Loucy (cell line): ENCODE measurements at regions not wholly inside any gene's neighbourhood (a gene's known extent, or its start where the extent isn't known, plus 50 kb on each side); places are given as distances from the start of the nearest gene placed in this dataset.
"Not testable (repeated sequence)": the region's sequence is repeated elsewhere in the genome, so short reads cannot be mapped to it uniquely, and the experiment has no call there.

Source experiments
- H2AFZ ChIP-seq: fragments of 200-600 bp; sonication (generic); 2 replicates; pipeline ENCODE4 v1.6.0; 2016; ENCODE audit warnings: antibody characterized with exemption, mild to moderate bottlenecking, low read length, moderate library complexity
- H3F3A ChIP-seq: fragments of 200-600 bp; 2 replicates; pipeline ENCODE4 v1.6.0; 2016; ENCODE audit warnings: antibody characterized with exemption, low read depth, mild to moderate bottlenecking
- H3K27me3 ChIP-seq: fragments of 200-600 bp; sonication (generic); 2 replicates; pipeline ENCODE4 v1.6.1; 2014; ENCODE audit warnings: low read length, mild to moderate bottlenecking; ENCODE audit not compliant: insufficient read depth, poor library complexity, severe bottlenecking
- H3K36me3 ChIP-seq: fragments of 200-600 bp; sonication (generic); 2 replicates; pipeline ENCODE4 v1.6.1; 2016; ENCODE audit warnings: low read length; ENCODE audit not compliant: insufficient read depth
- H3K4me1 ChIP-seq: fragments of 200-600 bp; sonication (generic); 2 replicates; pipeline ENCODE4 v1.5.1; 2014; ENCODE audit warnings: low read length, mild to moderate bottlenecking; ENCODE audit not compliant: insufficient read depth, poor library complexity, severe bottlenecking
- H3K4me2 ChIP-seq: fragments of 200-600 bp; sonication (generic); 2 replicates; pipeline ENCODE4 v1.6.0; 2014; ENCODE audit warnings: antibody characterized with exemption, low read length, low read depth, mild to moderate bottlenecking; ENCODE audit not compliant: poor library complexity, severe bottlenecking
- H3K4me3 ChIP-seq: fragments of 200-600 bp; sonication (generic); 2 replicates; pipeline ENCODE4 v1.5.1; 2014; ENCODE audit warnings: low read length, mild to moderate bottlenecking, mixed read lengths; ENCODE audit not compliant: poor library complexity, severe bottlenecking
- H3K79me2 ChIP-seq: fragments of 200-600 bp; sonication (generic); 2 replicates; pipeline ENCODE4 v1.6.1; 2014; ENCODE audit warnings: low read length; ENCODE audit not compliant: insufficient read depth
- H3K9ac ChIP-seq: fragments of 200-600 bp; sonication (generic); 2 replicates; pipeline ENCODE4 v1.6.0; 2014; ENCODE audit warnings: mild to moderate bottlenecking, low read depth, low read length, moderate library complexity; ENCODE audit not compliant: poor library complexity, severe bottlenecking
- H3K9me2 ChIP-seq: fragments of 200-600 bp; sonication (generic); replicated peaks from 2 replicates; pipeline ENCODE4 v1.6.1; 2016; ENCODE audit warnings: low read depth, low read length, mixed read lengths
- H3K9me3 ChIP-seq: fragments of 200-600 bp; sonication (generic); 2 replicates; pipeline ENCODE4 v1.6.1; 2014; ENCODE audit warnings: mild to moderate bottlenecking, antibody characterized with exemption, low read length, low read depth; ENCODE audit not compliant: insufficient read depth
- H4K20me1 ChIP-seq: fragments of 200-600 bp; sonication (generic); 2 replicates; pipeline ENCODE4 v1.6.0; 2014; ENCODE audit warnings: antibody characterized with exemption, low read length, mild to moderate bottlenecking; ENCODE audit not compliant: insufficient read depth, poor library complexity, severe bottlenecking
- CTCF ChIP-seq: fragments of 200-600 bp; sonication (generic); conservative IDR thresholded peaks from 2 replicates; pipeline ENCODE4 v1.5.1; 2014; ENCODE audit warnings: mild to moderate bottlenecking, antibody characterized with exemption, low read length
- EZH2phosphoT487 ChIP-seq: fragments of 200-600 bp; IDR thresholded peaks from 2 replicates; pipeline ENCODE4 v1.6.1; 2018; ENCODE audit warnings: antibody characterized with exemption, mild to moderate bottlenecking, moderate library complexity, borderline replicate concordance

GRCh38 chr7:16942929-16943509, 61.2 kb upstream of the AGR3 start:
- Histone ChIP-seq H3K79me2 (no peaks in the 10 kb centered on the region), H3K36me3 (no peaks in the 10 kb centered on the region), H3K4me3 (no peak overlapping the region), H3K4me2 (no peak overlapping the region), H3K9me3 (peaks cover 10% of the 10 kb centered on the region; the same call in 1 of the 2 replicates), H4K20me1 (no peaks in the 10 kb centered on the region), H3K9ac (no peak overlapping the region), H3K4me1 (peaks cover 44% of the 10 kb centered on the region), H3K27me3 (no peaks in the 10 kb centered on the region), H3K9me2 (no peaks in the 10 kb centered on the region), H2AFZ (no peak overlapping the region), H3F3A (peaks cover 7% of the 10 kb centered on the region)
- TF ChIP-seq CTCF, result no peak
- no peak for TF ChIP-seq EZH2phosphoT487

GRCh38 chr7:16944936-16945335, 63.2 kb upstream of the AGR3 start:
- Histone ChIP-seq H3K4me3 (no peak overlapping the region), H4K20me1 (no peaks in the 10 kb centered on the region), H3K4me2 (no peak overlapping the region), H3K9me3 (peaks cover 16% of the 10 kb centered on the region; the same call in 1 of the 2 replicates), H3F3A (peaks cover 5% of the 10 kb centered on the region), H3K27me3 (no peaks in the 10 kb centered on the region), H3K4me1 (peaks cover 25% of the 10 kb centered on the region), H3K79me2 (no peaks in the 10 kb centered on the region), H3K36me3 (no peaks in the 10 kb centered on the region), H3K9ac (no peak overlapping the region), H3K9me2 (no peaks in the 10 kb centered on the region), H2AFZ (no peak overlapping the region)
- TF ChIP-seq CTCF (no peak), EZH2phosphoT487 (no peak)

GRCh38 chr7:16945372-16945771, 63.6 kb upstream of the AGR3 start:
- no peak for TF ChIP-seq CTCF
- no peak for TF ChIP-seq EZH2phosphoT487
- Histone ChIP-seq H4K20me1 (no peaks in the 10 kb centered on the region), H3K4me3 (no peak overlapping the region), H3K9ac (no peak overlapping the region), H3K36me3 (no peaks in the 10 kb centered on the region), H2AFZ (no peak overlapping the region), H3K9me3 (peaks cover 16% of the 10 kb centered on the region; the same call in 1 of the 2 replicates), H3K4me2 (no peak overlapping the region), H3F3A (peaks cover 3% of the 10 kb centered on the region; the same call in 1 of the 2 replicates), H3K4me1 (peaks cover 21% of the 10 kb centered on the region), H3K9me2 (no peaks in the 10 kb centered on the region), H3K27me3 (no peaks in the 10 kb centered on the region), H3K79me2 (no peaks in the 10 kb centered on the region)

- H3K4me2 ChIP-seq, H3K27me3 ChIP-seq, H3K36me3 ChIP-seq, H3K79me2 ChIP-seq, H3K9me2 ChIP-seq, H4K20me1 ChIP-seq, H3K4me3 ChIP-seq, H2AFZ ChIP-seq, H3F3A ChIP-seq, H3K9ac ChIP-seq: not testable (repeated sequence)
- Histone ChIP-seq H3K4me1 (peaks cover 11% of the 10 kb centered on the region), H3K9me3 (peaks cover 16% of the 10 kb centered on the region; the same call in 1 of the 2 replicates)
Observed at GRCh38 chr7:16948110-16948509, 66.3 kb upstream of the AGR3 start.
